Erythroblast (primary cell): ENCODE measurements at regions not wholly inside any gene's neighbourhood (a gene's known extent, or its start where the extent isn't known, plus 50 kb on each side); places are given as distances from the start of the nearest gene placed in this dataset.

Experiments used
- GATA1 ChIP-seq: IDR thresholded peaks from 2 replicates; pipeline ENCODE4 v1.6.1; 2011; ENCODE audit warnings: low read depth, mild to moderate bottlenecking, control low read depth, low read length, moderate library complexity
- POLR2A ChIP-seq: IDR thresholded peaks from 2 replicates; pipeline ENCODE4 v1.6.1; 2011; ENCODE audit warnings: mild to moderate bottlenecking, low read length

- TF ChIP-seq POLR2A (no peak), GATA1 (no peak)
These were observed 560.3 kb upstream of the CDH8 start for GRCh38 chr16:62596584-62596983.
